Mucosa of descending colon (tissue), 3 donors: ENCODE measurements at regions not wholly inside any gene's neighbourhood (a gene's known extent, or its start where the extent isn't known, plus 50 kb on each side); places are given as distances from the start of the nearest gene placed in this dataset.

Source experiments
- ATAC-seq: fragments of 200-7000 bp; cut with Tn5 transposase; one replicate; pipeline ENCODE4 v1.9.1; 2020; ENCODE audit warnings: mild to moderate bottlenecking, moderate library complexity
- DNase-seq, 3 donors: peaks; one replicate each; pipeline ENCODE4 v3.0.0-alpha.2; 2020
- H3K36me3 ChIP-seq: fragments of 200-600 bp; one replicate; pipeline ENCODE4 v1.8.0; 2021; ENCODE audit warnings: low read depth, mild to moderate bottlenecking
- H3K4me1 ChIP-seq: fragments of 200-600 bp; one replicate; pipeline ENCODE4 v1.8.0; 2021; ENCODE audit warnings: low read depth, mild to moderate bottlenecking
- H3K4me3 ChIP-seq: fragments of 200-600 bp; one replicate; pipeline ENCODE4 v1.8.0; 2021; ENCODE audit warnings: mild to moderate bottlenecking
- H3K9me3 ChIP-seq: fragments of 200-600 bp; one replicate; pipeline ENCODE4 v1.8.0; 2021; ENCODE audit warnings: mild to moderate bottlenecking
- intact Hi-C, 2 donors: fragments of 100-400 bp; cut with DNase I in 1 of 2; cut with micrococcal nuclease in 1 of 2; formaldehyde crosslinking; loops; one replicate each; pipeline versions ENCODE4 v1.11.0 to v1.11.1; 2022; cut with DNase I, micrococcal nuclease
- TF ChIP-seq, protein P1 (sequence below): fragments of 200-600 bp; IDR thresholded peaks from one replicate; pipeline ENCODE4 v1.8.0; 2022; ENCODE audit warnings: antibody characterized with exemption, mild to moderate bottlenecking
- donor health status: DM: no; HTN: no; CAD: no; lungs with moderate emphysema.
- donor health status: DM: no; HTN: no; CAD: no.
- donor health status: DM: no; HTN: yes; CAD: no.

DNA sequence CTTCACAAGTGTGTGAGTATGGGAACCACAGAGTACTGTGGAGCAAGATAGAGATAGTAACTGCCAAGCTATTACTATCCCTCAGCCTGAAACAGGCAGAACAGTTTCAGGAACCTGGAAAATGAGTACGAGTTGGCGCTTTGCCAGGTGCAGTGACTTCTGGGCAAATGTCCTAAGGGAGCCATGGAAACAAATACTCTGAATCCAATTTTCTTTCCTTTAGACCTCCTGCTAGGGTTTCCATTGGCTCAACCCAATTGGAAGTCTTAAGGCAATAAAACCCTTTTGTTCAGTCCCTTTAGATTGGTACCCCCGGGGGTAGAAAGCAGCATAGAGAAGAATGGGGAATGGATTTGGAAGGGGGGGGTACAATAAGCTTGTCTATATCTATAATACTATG lies 205.0 kb upstream of the EPHA7 start:
- H3K4me1 ChIP-seq = no peaks in the 10 kb centered on the region
- TF ChIP-seq, protein P1, sequence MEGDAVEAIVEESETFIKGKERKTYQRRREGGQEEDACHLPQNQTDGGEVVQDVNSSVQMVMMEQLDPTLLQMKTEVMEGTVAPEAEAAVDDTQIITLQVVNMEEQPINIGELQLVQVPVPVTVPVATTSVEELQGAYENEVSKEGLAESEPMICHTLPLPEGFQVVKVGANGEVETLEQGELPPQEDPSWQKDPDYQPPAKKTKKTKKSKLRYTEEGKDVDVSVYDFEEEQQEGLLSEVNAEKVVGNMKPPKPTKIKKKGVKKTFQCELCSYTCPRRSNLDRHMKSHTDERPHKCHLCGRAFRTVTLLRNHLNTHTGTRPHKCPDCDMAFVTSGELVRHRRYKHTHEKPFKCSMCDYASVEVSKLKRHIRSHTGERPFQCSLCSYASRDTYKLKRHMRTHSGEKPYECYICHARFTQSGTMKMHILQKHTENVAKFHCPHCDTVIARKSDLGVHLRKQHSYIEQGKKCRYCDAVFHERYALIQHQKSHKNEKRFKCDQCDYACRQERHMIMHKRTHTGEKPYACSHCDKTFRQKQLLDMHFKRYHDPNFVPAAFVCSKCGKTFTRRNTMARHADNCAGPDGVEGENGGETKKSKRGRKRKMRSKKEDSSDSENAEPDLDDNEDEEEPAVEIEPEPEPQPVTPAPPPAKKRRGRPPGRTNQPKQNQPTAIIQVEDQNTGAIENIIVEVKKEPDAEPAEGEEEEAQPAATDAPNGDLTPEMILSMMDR = no peak
- intact Hi-C loops = no loop called here
- H3K9me3 ChIP-seq = no peaks in the 10 kb centered on the region
- no peak overlapping the region for H3K4me3 ChIP-seq
- no peaks in the 10 kb centered on the region for H3K36me3 ChIP-seq
- DNase-seq = no peak
- no peak for ATAC-seq

DNA sequence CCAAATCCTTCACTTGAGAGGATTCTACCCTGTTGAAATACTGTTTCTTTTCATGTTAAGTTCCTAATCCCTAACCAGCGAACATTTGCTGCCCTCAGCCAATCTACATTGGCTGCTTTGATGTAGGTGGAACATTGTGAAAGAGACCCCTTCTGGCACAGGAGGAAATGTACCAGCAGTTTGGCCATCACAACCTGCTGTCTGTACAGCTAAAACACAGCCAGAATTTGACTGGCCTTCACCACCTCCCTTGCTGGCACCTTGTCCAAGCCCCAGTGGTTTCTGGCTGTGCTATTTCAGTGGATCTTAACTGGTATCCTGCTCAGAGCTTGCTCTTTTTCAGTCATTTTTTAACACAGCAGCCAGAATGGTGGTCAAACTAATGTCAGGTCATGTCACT lies 202.1 kb upstream of the EPHA7 start:
- Histone ChIP-seq H3K4me3 (no peak overlapping the region), H3K36me3 (no peaks in the 10 kb centered on the region), H3K4me1 (no peaks in the 10 kb centered on the region), H3K9me3 (no peaks in the 10 kb centered on the region)
- intact Hi-C loops = no loop called here
- TF ChIP-seq, protein P1 = no peak
- DNase-seq (no peak), ATAC-seq (no peak)

DNA sequence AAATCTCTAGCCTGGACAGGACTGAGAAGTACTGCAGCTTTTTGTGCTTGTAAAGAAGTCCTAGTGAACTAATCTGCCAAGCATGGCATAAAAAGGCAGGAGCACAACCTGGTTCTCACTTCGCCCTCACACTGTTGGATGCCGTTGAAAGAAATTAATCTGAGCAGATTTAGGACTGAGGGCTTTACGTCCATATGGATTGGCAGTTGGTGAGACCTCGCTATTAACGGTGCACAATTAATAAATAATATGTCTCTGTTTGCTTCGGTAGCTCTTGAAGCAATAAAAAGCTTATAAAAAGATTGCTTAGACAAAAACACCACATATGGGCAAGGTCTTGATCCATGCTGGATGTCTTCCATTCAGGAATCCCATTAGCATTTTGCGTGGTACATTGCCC lies 185.6 kb upstream of the EPHA7 start:
- Histone ChIP-seq H3K36me3 (no peaks in the 10 kb centered on the region), H3K4me1 (no peaks in the 10 kb centered on the region), H3K4me3 (no peak overlapping the region), H3K9me3 (no peaks in the 10 kb centered on the region)
- TF ChIP-seq, protein P1 = no peak
- DNase-seq = no peak
- ATAC-seq = no peak
- intact Hi-C loops = no loop called here

DNA sequence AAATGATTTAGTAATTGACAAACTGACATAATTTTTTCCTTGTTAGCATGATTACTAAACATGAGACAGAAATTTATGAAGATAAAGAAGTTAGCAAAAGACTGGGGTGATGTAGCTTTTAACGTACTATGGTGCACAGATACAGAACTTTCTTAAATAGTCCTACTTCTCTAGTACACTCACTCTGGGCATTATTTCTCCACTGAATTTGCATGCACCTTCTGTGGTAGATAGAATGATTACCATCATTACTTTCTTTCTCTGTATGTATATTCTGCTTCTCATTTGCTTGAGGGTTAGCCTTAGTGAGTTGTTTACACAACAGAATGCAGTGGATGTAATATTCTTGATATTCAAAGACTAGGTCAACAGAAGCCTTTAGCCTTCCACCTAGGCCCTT lies 173.1 kb upstream of the EPHA7 start:
- ATAC-seq (no peak), DNase-seq (no peak)
- Histone ChIP-seq H3K4me1 (no peaks in the 10 kb centered on the region), H3K9me3 (no peaks in the 10 kb centered on the region), H3K4me3 (no peak overlapping the region), H3K36me3 (no peaks in the 10 kb centered on the region)
- intact Hi-C loops = no loop called here
- TF ChIP-seq, protein P1 = no peak

DNA sequence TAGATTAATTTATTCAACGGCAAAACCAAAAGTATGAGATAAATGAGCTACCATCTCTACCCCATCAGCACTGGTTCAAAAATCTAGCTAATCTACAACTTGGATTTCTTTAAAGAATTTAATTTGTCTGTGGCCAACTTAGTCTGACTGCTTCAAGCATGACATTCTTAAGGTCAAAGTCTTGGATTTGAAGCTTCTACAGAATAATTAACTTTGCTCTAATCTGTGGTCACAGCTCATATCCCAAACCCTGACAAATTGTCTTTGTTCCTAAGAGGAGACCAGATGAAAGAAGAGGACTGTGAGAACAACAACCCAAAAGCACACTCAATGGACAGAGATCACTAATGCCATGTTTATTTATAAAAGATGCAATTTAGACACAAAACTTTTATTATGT lies 166.9 kb upstream of the EPHA7 start:
- ATAC-seq = no peak
- H3K36me3 ChIP-seq = no peaks in the 10 kb centered on the region
- intact Hi-C loops = no loop called here
- H3K4me3 ChIP-seq = no peak overlapping the region
- H3K4me1 ChIP-seq = no peaks in the 10 kb centered on the region
- DNase-seq = no peak
- TF ChIP-seq, protein P1 = no peak
- no peaks in the 10 kb centered on the region for H3K9me3 ChIP-seq

DNA sequence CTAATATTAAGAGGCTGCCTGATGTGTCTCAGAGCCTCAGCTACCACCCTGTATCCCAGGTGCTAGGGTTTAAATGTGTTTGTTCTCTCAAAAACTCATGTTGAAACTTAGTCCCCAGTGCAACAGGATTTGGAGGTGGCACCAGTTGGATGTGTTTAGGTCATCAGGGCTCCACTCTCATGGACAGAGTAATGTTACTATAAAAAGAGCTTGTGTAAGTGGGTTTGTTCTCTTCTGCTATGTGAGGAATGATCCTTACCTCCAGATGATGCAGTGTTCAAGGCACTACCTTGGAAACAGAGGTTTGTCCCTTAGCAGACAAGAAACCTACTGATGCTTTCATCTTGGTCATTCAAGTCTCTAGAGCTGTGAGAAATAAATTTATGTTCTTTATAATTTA lies 164.9 kb upstream of the EPHA7 start:
- Histone ChIP-seq H3K36me3 (no peaks in the 10 kb centered on the region), H3K4me1 (no peaks in the 10 kb centered on the region), H3K4me3 (no peak overlapping the region), H3K9me3 (no peaks in the 10 kb centered on the region)
- intact Hi-C loops = no loop called here
- no peak for ATAC-seq
- TF ChIP-seq, protein P1 = no peak
- no peak for DNase-seq
